IPS-18c (cell line): ENCODE measurements at regions not wholly inside any gene's neighbourhood (a gene's known extent, or its start where the extent isn't known, plus 50 kb on each side); places are given as distances from the start of the nearest gene placed in this dataset.
"Not testable (repeated sequence)": the region's sequence is repeated elsewhere in the genome, so short reads cannot be mapped to it uniquely, and the experiment has no call there.

ENCODE experiments used
- H3K4me3 ChIP-seq: 2 replicates; pipeline ENCODE4 v1.7.0; 2013; ENCODE audit warnings: low read depth, mild to moderate bottlenecking, low read length, moderate library complexity; ENCODE audit not compliant: insufficient read depth
- H3K9me3 ChIP-seq: one replicate; pipeline ENCODE4 v1.6.1; 2013; ENCODE audit warnings: mild to moderate bottlenecking, low read length, moderate library complexity; ENCODE audit not compliant: control insufficient read depth, insufficient read depth

- not testable (repeated sequence) for H3K9me3 ChIP-seq
Observed at GRCh38 chr7:66489065-66489464, 139.6 kb upstream of the KCTD7 start.

GRCh38 chr7:66489741-66490140 lies 138.9 kb upstream of the KCTD7 start:
- not testable (repeated sequence) for H3K4me3 ChIP-seq, H3K9me3 ChIP-seq

More at GRCh38 chr7:66489065-66489464, 139.6 kb upstream of the KCTD7 start:
- H3K4me3 ChIP-seq: not testable (repeated sequence)

- not testable (repeated sequence) for H3K9me3 ChIP-seq, H3K4me3 ChIP-seq
Observed at GRCh38 chr7:66490979-66491378, 137.7 kb upstream of the KCTD7 start.

GRCh38 chr7:66492405-66492804 lies 136.3 kb upstream of the KCTD7 start:
- peak overlapping the region; percentile 84 for H3K4me3 ChIP-seq
- not testable (repeated sequence) for H3K9me3 ChIP-seq

GRCh38 chr7:66493235-66494205 lies 135.2 kb upstream of the KCTD7 start:
- peaks cover 3% of the 10 kb centered on the region for H3K9me3 ChIP-seq
- H3K4me3 ChIP-seq: peak overlapping the region; percentile 84

GRCh38 chr7:66497346-66497745 lies 131.3 kb upstream of the KCTD7 start:
- H3K4me3 ChIP-seq: no peak overlapping the region
- peaks cover 3% of the 10 kb centered on the region for H3K9me3 ChIP-seq

GRCh38 chr7:66500087-66500486 lies 128.6 kb upstream of the KCTD7 start:
- Histone ChIP-seq H3K9me3 (no peaks in the 10 kb centered on the region), H3K4me3 (no peak overlapping the region)

- H3K9me3 ChIP-seq: no peaks in the 10 kb centered on the region
- no peak overlapping the region for H3K4me3 ChIP-seq
Observed at GRCh38 chr7:66502230-66503035, 126.2 kb upstream of the KCTD7 start.

GRCh38 chr7:66503036-66503370 lies 125.7 kb upstream of the KCTD7 start:
- H3K4me3 ChIP-seq: no peak overlapping the region

GRCh38 chr7:66503551-66504031 lies 125.1 kb upstream of the KCTD7 start:
- no peaks in the 10 kb centered on the region for H3K9me3 ChIP-seq
- no peak overlapping the region for H3K4me3 ChIP-seq

More at GRCh38 chr7:66503036-66503370, 125.7 kb upstream of the KCTD7 start:
- H3K9me3 ChIP-seq: no peaks in the 10 kb centered on the region

GRCh38 chr7:66504131-66504530 lies 124.5 kb upstream of the KCTD7 start:
- H3K4me3 ChIP-seq: no peak overlapping the region
- H3K9me3 ChIP-seq: no peaks in the 10 kb centered on the region

GRCh38 chr7:66505009-66505408 lies 123.7 kb upstream of the KCTD7 start:
- Histone ChIP-seq H3K4me3 (no peak overlapping the region), H3K9me3 (no peaks in the 10 kb centered on the region)

- Histone ChIP-seq H3K9me3 (no peaks in the 10 kb centered on the region), H3K4me3 (no peak overlapping the region)
Observed at GRCh38 chr7:66505531-66506451, 122.9 kb upstream of the KCTD7 start.

- not testable (repeated sequence) for H3K4me3 ChIP-seq, H3K9me3 ChIP-seq
Observed at GRCh38 chr7:66506703-66507102, 122.0 kb upstream of the KCTD7 start.

GRCh38 chr7:66507764-66508296 lies 120.9 kb upstream of the KCTD7 start:
- no peak overlapping the region for H3K4me3 ChIP-seq
- H3K9me3 ChIP-seq: no peaks in the 10 kb centered on the region

- Histone ChIP-seq H3K9me3 (no peaks in the 10 kb centered on the region), H3K4me3 (no peak overlapping the region)
Observed at GRCh38 chr7:66508431-66508830, 120.2 kb upstream of the KCTD7 start.

GRCh38 chr7:66514050-66514449 lies 114.6 kb upstream of the KCTD7 start:
- Histone ChIP-seq H3K4me3 (no peak overlapping the region), H3K9me3 (no peaks in the 10 kb centered on the region)
